ENCODE measurements at regions not wholly inside any gene's neighbourhood (a gene's known extent, or its start where the extent isn't known, plus 50 kb on each side); places are given as distances from the start of the nearest gene placed in this dataset.

GRCh38 chrX:87006561-87006960, 511.0 kb upstream of the KLHL4 start (continued):
- TF ChIP-seq HDAC6 (IDR thresholded peaks at IDR 0.05; ENCODE audit: low read depth, low read length): no peak
- TF ChIP-seq RAD21 (IDR thresholded peaks at IDR 0.05 in 1 of 2, conservative IDR thresholded peaks at IDR 0.05 in 1 of 2; ENCODE audit: low read depth in 2 of 2, low read length in 2 of 2): no peak
- no peak for TF ChIP-seq EZH2 (IDR thresholded peaks at IDR 0.05; ENCODE audit: low read depth, low read length, severe bottlenecking)
- no peak for TF ChIP-seq SAP30 (IDR thresholded peaks at IDR 0.05; ENCODE audit: insufficient read depth, insufficient replicate concordance, low read length)
- no peak for TF ChIP-seq SIRT6 (IDR thresholded peaks at IDR 0.05; ENCODE audit: low read length)
- TF ChIP-seq KDM4A (IDR thresholded peaks at IDR 0.05; ENCODE audit: low read depth, low read length, severe bottlenecking): no peak
- TF ChIP-seq KDM5A (IDR thresholded peaks at IDR 0.05; ENCODE audit: low read length): no peak
- no peak for TF ChIP-seq GTF2F1 (IDR thresholded peaks at IDR 0.05; ENCODE audit: borderline replicate concordance, low read depth, low read length)
